HepG2 (cell line): ENCODE measurements at regions not wholly inside any gene's neighbourhood (a gene's known extent, or its start where the extent isn't known, plus 50 kb on each side); places are given as distances from the start of the nearest gene placed in this dataset.

Experiments
- BORCS8-MEF2B ChIP-seq: sonication (generic); formaldehyde crosslinking; IDR thresholded peaks from 2 replicates; pipeline ENCODE4 v1.8.0; 2022; ENCODE audit warnings: mild to moderate bottlenecking, missing genetic modification reagents
- RORA ChIP-seq: sonication (generic); formaldehyde crosslinking; IDR thresholded peaks from 2 replicates; pipeline ENCODE4 v1.5.0; 2020; ENCODE audit warnings: mild to moderate bottlenecking, missing genetic modification reagents, moderate library complexity
- SUZ12 ChIP-seq: fragments of 150-350 bp; IDR thresholded peaks from 2 replicates; pipeline ENCODE4 v1.6.1; 2014; ENCODE audit warnings: low read depth, low read length
- ZFP82 ChIP-seq: sonication (generic); formaldehyde crosslinking; IDR thresholded peaks from 2 replicates; pipeline ENCODE4 v1.5.1; 2020; ENCODE audit warnings: mild to moderate bottlenecking, missing genetic modification reagents, borderline replicate concordance
- ZMAT3 ChIP-seq: sonication (generic); formaldehyde crosslinking; conservative IDR thresholded peaks from 2 replicates; pipeline ENCODE4 v1.7.0; 2021; ENCODE audit warnings: missing genetic modification reagents
- ZNF10 ChIP-seq: sonication (generic); formaldehyde crosslinking; IDR thresholded peaks from 2 replicates; pipeline ENCODE4 v1.4.0; 2020; ENCODE audit warnings: mild to moderate bottlenecking, low read depth, missing genetic modification reagents, borderline replicate concordance
- ZNF17 ChIP-seq: sonication (generic); formaldehyde crosslinking; IDR thresholded peaks from 2 replicates; pipeline ENCODE4 v1.5.0; 2020; ENCODE audit warnings: mild to moderate bottlenecking, missing genetic modification reagents
- ZNF180 ChIP-seq: sonication (generic); formaldehyde crosslinking; IDR thresholded peaks from 2 replicates; pipeline ENCODE4 v1.4.0; 2020; ENCODE audit warnings: low read depth, missing genetic modification reagents, borderline replicate concordance
- ZNF746 ChIP-seq: sonication (generic); formaldehyde crosslinking; IDR thresholded peaks from 2 replicates; pipeline ENCODE4 v1.8.0; 2022; ENCODE audit warnings: mild to moderate bottlenecking, missing genetic modification reagents
- TF ChIP-seq, protein P1 (sequence below), 2 experiments: fragments of 450-650 bp in 1 of 2; sonication (generic) in 1 of 2; formaldehyde crosslinking in 1 of 2; IDR thresholded peaks; 2 replicates each; pipeline versions ENCODE4 v1.6.1 to v1.8.0; 2016 to 2022; ENCODE audit warnings: antibody characterized with exemption in 1 of 2, mild to moderate bottlenecking in 1 of 2, missing genetic modification reagents in 1 of 2
- TF ChIP-seq, protein P2 (sequence below): sonication (generic); formaldehyde crosslinking; IDR thresholded peaks from 2 replicates; pipeline ENCODE4 v1.9.0; 2021; ENCODE audit warnings: missing genetic modification reagents, borderline replicate concordance
- TF ChIP-seq, protein P3 (sequence below): sonication (generic); formaldehyde crosslinking; IDR thresholded peaks from 2 replicates; pipeline ENCODE4 v1.5.0; 2020; ENCODE audit warnings: missing genetic modification reagents
- TF ChIP-seq, protein P4 (sequence below): sonication (generic); formaldehyde crosslinking; IDR thresholded peaks from 2 replicates; pipeline ENCODE4 v1.4.0; 2020; ENCODE audit warnings: missing genetic modification reagents

DNA sequence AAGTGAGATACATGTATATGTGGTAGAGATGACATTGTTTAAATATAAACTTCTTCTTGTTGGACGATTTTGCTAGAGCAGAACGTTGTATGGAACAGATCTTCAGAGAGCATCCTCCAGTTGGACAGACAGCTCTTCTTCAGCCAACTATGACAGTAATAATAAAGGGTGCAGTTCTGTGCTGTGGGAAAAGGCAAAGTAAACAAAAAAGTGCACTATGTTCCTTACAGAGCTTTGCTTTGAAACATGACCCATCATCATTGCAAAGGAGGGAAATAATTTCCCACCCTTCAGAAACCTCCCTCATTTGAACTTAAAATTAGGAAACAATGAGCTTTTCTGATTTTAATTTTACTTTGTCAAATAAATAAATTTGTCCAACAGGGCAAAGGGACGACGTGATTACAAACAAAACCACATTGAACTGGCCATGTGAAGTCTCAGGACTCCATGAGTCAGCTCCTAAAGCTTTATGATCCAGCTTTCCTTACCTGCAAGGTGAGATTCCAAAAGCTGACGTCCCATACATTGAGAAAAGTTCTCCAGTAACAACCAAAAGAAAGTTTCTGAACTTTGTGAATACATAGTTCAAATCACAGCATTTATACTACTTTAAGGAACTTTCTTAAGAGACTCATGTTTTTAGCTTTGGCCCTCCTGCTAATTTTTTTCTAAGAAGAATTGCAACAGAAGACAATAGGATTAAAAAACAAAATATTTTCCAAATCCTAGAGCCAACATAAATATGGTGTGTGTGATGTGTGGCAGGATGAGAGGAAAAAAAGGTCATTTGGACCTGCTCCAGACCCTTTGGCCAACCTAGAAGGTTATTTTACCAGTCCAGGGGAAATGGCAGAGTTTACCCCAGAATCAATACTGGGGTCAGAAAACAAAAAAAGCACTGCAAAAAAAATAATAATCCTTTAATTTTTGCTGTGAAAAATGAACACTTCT, 565.4 kb upstream of the NRP1 start (continued):
- TF ChIP-seq, protein P1, sequence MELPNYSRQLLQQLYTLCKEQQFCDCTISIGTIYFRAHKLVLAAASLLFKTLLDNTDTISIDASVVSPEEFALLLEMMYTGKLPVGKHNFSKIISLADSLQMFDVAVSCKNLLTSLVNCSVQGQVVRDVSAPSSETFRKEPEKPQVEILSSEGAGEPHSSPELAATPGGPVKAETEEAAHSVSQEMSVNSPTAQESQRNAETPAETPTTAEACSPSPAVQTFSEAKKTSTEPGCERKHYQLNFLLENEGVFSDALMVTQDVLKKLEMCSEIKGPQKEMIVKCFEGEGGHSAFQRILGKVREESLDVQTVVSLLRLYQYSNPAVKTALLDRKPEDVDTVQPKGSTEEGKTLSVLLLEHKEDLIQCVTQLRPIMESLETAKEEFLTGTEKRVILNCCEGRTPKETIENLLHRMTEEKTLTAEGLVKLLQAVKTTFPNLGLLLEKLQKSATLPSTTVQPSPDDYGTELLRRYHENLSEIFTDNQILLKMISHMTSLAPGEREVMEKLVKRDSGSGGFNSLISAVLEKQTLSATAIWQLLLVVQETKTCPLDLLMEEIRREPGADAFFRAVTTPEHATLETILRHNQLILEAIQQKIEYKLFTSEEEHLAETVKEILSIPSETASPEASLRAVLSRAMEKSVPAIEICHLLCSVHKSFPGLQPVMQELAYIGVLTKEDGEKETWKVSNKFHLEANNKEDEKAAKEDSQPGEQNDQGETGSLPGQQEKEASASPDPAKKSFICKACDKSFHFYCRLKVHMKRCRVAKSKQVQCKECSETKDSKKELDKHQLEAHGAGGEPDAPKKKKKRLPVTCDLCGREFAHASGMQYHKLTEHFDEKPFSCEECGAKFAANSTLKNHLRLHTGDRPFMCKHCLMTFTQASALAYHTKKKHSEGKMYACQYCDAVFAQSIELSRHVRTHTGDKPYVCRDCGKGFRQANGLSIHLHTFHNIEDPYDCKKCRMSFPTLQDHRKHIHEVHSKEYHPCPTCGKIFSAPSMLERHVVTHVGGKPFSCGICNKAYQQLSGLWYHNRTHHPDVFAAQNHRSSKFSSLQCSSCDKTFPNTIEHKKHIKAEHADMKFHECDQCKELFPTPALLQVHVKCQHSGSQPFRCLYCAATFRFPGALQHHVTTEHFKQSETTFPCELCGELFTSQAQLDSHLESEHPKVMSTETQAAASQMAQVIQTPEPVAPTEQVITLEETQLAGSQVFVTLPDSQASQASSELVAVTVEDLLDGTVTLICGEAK (IDR thresholded peaks at IDR 0.05), result no peak
- TF ChIP-seq, protein P1 (CRISPR knock-in tag; IDR thresholded peaks at IDR 0.05), result no peak
- TF ChIP-seq, protein P2, sequence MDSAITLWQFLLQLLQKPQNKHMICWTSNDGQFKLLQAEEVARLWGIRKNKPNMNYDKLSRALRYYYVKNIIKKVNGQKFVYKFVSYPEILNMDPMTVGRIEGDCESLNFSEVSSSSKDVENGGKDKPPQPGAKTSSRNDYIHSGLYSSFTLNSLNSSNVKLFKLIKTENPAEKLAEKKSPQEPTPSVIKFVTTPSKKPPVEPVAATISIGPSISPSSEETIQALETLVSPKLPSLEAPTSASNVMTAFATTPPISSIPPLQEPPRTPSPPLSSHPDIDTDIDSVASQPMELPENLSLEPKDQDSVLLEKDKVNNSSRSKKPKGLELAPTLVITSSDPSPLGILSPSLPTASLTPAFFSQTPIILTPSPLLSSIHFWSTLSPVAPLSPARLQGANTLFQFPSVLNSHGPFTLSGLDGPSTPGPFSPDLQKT (CRISPR knock-in tag), result no peak
- TF ChIP-seq ZNF180 (CRISPR knock-in tag), result no peak
- TF ChIP-seq SUZ12, result no peak
- TF ChIP-seq ZNF746 (CRISPR knock-in tag), result no peak
- no peak for TF ChIP-seq BORCS8-MEF2B (CRISPR knock-in tag)
- no peak for TF ChIP-seq ZNF17 (CRISPR knock-in tag)
- no peak for TF ChIP-seq ZMAT3 (CRISPR knock-in tag)
- TF ChIP-seq, protein P3, sequence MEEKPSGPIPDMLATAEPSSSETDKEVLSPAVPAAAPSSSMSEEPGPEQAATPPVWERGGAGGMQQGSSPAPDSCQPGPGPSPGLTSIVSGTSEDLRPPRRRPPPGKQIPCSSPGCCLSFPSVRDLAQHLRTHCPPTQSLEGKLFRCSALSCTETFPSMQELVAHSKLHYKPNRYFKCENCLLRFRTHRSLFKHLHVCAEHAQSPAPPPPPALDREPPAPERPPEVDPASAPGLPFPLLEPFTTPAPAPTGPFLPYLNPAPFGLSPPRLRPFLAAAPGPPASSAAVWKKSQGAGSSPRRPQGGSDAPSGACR, result no peak
- TF ChIP-seq RORA (CRISPR knock-in tag), result no peak
- TF ChIP-seq ZFP82, result no peak
- TF ChIP-seq, protein P4, sequence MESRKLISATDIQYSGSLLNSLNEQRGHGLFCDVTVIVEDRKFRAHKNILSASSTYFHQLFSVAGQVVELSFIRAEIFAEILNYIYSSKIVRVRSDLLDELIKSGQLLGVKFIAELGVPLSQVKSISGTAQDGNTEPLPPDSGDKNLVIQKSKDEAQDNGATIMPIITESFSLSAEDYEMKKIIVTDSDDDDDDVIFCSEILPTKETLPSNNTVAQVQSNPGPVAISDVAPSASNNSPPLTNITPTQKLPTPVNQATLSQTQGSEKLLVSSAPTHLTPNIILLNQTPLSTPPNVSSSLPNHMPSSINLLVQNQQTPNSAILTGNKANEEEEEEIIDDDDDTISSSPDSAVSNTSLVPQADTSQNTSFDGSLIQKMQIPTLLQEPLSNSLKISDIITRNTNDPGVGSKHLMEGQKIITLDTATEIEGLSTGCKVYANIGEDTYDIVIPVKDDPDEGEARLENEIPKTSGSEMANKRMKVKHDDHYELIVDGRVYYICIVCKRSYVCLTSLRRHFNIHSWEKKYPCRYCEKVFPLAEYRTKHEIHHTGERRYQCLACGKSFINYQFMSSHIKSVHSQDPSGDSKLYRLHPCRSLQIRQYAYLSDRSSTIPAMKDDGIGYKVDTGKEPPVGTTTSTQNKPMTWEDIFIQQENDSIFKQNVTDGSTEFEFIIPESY (CRISPR knock-in tag), result no peak
- TF ChIP-seq ZNF10 (CRISPR knock-in tag), result no peak
